Mesendoderm (in vitro differentiated cells): ENCODE measurements at regions not wholly inside any gene's neighbourhood (a gene's known extent, or its start where the extent isn't known, plus 50 kb on each side); places are given as distances from the start of the nearest gene placed in this dataset.

ENCODE experiments used
- DNase-seq: peaks from one replicate; pipeline ENCODE4 v3.0.0; 2013
- H2AK5ac ChIP-seq: 2 replicates; pipeline ENCODE4 v1.6.1; 2013; ENCODE audit warnings: low read length, inconsistent platforms
- H2BK120ac ChIP-seq: 2 replicates; pipeline ENCODE4 v1.6.1; 2013; ENCODE audit warnings: low read depth, mild to moderate bottlenecking, low read length, moderate library complexity, mixed read lengths
- H2BK15ac ChIP-seq: replicated peaks from 2 replicates; pipeline ENCODE4 v1.6.1; 2013; ENCODE audit warnings: low read depth, mild to moderate bottlenecking, moderate library complexity
- H2BK5ac ChIP-seq: 2 replicates; pipeline ENCODE4 v1.6.1; 2013; ENCODE audit warnings: low read length, inconsistent platforms
- H3K18ac ChIP-seq: 2 replicates; pipeline ENCODE4 v1.6.1; 2013; ENCODE audit warnings: mild to moderate bottlenecking, low read length, mixed read lengths
- H3K23ac ChIP-seq: one replicate; pipeline ENCODE4 v1.6.1; 2013; ENCODE audit warnings: low read length
- H3K27ac ChIP-seq: 2 replicates; pipeline ENCODE4 v1.5.1; 2013; ENCODE audit warnings: low read depth, mild to moderate bottlenecking, inconsistent platforms, low read length, moderate library complexity
- H3K27me3 ChIP-seq: 2 replicates; pipeline ENCODE4 v1.6.1; 2013; ENCODE audit warnings: low read length, control low read depth, mild to moderate bottlenecking, inconsistent platforms; ENCODE audit not compliant: insufficient read depth, poor library complexity
- H3K36me3 ChIP-seq: 2 replicates; pipeline ENCODE4 v1.6.1; 2013; ENCODE audit warnings: low read length, inconsistent platforms; ENCODE audit not compliant: control insufficient read depth, insufficient read depth
- H3K4ac ChIP-seq: one replicate; pipeline ENCODE4 v1.6.1; 2013; ENCODE audit warnings: low read depth, mild to moderate bottlenecking, low read length, moderate library complexity
- H3K4me1 ChIP-seq: 2 replicates; pipeline ENCODE4 v1.6.1; 2013; ENCODE audit warnings: low read depth, low read length, inconsistent platforms; ENCODE audit not compliant: control insufficient read depth
- H3K4me2 ChIP-seq: 2 replicates; pipeline ENCODE4 v1.6.1; 2013; ENCODE audit warnings: low read length
- H3K4me3 ChIP-seq: 2 replicates; pipeline ENCODE4 v1.5.1; 2013; ENCODE audit warnings: mild to moderate bottlenecking, low read length
- H3K56ac ChIP-seq: one replicate; pipeline ENCODE4 v1.6.1; 2013; ENCODE audit warnings: low read length
- H3K79me1 ChIP-seq: 2 replicates; pipeline ENCODE4 v1.6.1; 2013; ENCODE audit warnings: low read length, inconsistent platforms
- H3K79me2 ChIP-seq: 2 replicates; pipeline ENCODE4 v1.6.1; 2013; ENCODE audit warnings: mild to moderate bottlenecking, low read length; ENCODE audit not compliant: control insufficient read depth, insufficient read depth
- H3K9ac ChIP-seq: 2 replicates; pipeline ENCODE4 v1.6.1; 2013; ENCODE audit warnings: low read length, inconsistent platforms
- H4K5ac ChIP-seq: one replicate; pipeline ENCODE4 v1.6.1; 2013; ENCODE audit warnings: low read length
- H4K8ac ChIP-seq: one replicate; pipeline ENCODE4 v1.6.1; 2013; ENCODE audit warnings: low read depth, mild to moderate bottlenecking, control low read depth, low read length, moderate library complexity
- WGBS: extraction: QIAGEN DNeasy Blood & Tissue Kit; methylation state at CpG from one replicate; pipeline ENCODE4 v1.1.7; 2013; ENCODE audit warnings: low lambda C conversion rate, missing lambda C conversion rate; ENCODE audit not compliant: insufficient coverage; ENCODE audit errors: extremely low coverage; 5-methylcytosine and 5-hydroxymethylcytosine counted together

- H3K9ac ChIP-seq: no peak overlapping the region
- no peak overlapping the region for H3K4ac ChIP-seq
- no peaks in the 10 kb centered on the region for H3K4me1 ChIP-seq
- H4K5ac ChIP-seq: no peak overlapping the region
- H2BK15ac ChIP-seq: no peak overlapping the region
- H3K4me2 ChIP-seq: no peak overlapping the region
- H3K23ac ChIP-seq: no peak overlapping the region
- DNase-seq: no peak
- H4K8ac ChIP-seq: no peak overlapping the region
- H3K27me3 ChIP-seq: no peaks in the 10 kb centered on the region
- H2BK120ac ChIP-seq: no peak overlapping the region
- H2AK5ac ChIP-seq: no peak overlapping the region
- H3K18ac ChIP-seq: no peak overlapping the region
- H3K36me3 ChIP-seq: no peaks in the 10 kb centered on the region
- no peak overlapping the region for H3K56ac ChIP-seq
- no peaks in the 10 kb centered on the region for H3K79me2 ChIP-seq
- no peak overlapping the region for H2BK5ac ChIP-seq
- H3K27ac ChIP-seq: no peak overlapping the region
- H3K79me1 ChIP-seq: no peaks in the 10 kb centered on the region
- no CpG with 5 or more reads among the region's 1 CpG for WGBS
- H3K4me3 ChIP-seq: no peak overlapping the region
Observed at GRCh38 chr5:82489683-82490082, 211.5 kb upstream of the RPS23 start.

- H3K56ac ChIP-seq: no peak overlapping the region
- no peak overlapping the region for H3K9ac ChIP-seq
- H3K27ac ChIP-seq: no peak overlapping the region
- no peaks in the 10 kb centered on the region for H3K79me2 ChIP-seq
- H2BK5ac ChIP-seq: no peak overlapping the region
- no peak overlapping the region for H4K8ac ChIP-seq
- DNase-seq: no peak
- no peak overlapping the region for H2AK5ac ChIP-seq
- no peak overlapping the region for H2BK120ac ChIP-seq
- no peaks in the 10 kb centered on the region for H3K4me1 ChIP-seq
- no peak overlapping the region for H3K4ac ChIP-seq
- no peaks in the 10 kb centered on the region for H3K36me3 ChIP-seq
- H2BK15ac ChIP-seq: no peak overlapping the region
- H4K5ac ChIP-seq: no peak overlapping the region
- no peak overlapping the region for H3K4me3 ChIP-seq
- H3K23ac ChIP-seq: no peak overlapping the region
- no peaks in the 10 kb centered on the region for H3K79me1 ChIP-seq
- 100% methylated on average over 1 of the region's 3 CpGs for WGBS
- H3K18ac ChIP-seq: no peak overlapping the region
- no peaks in the 10 kb centered on the region for H3K27me3 ChIP-seq
- H3K4me2 ChIP-seq: no peak overlapping the region
Observed at GRCh38 chr5:82487131-82487530, 209.0 kb upstream of the RPS23 start.

GRCh38 chr5:82480331-82480730 lies 202.2 kb upstream of the RPS23 start:
- no peak overlapping the region for H2AK5ac ChIP-seq
- H3K79me2 ChIP-seq: no peaks in the 10 kb centered on the region
- no peak overlapping the region for H4K5ac ChIP-seq
- no peak overlapping the region for H3K18ac ChIP-seq
- WGBS: no CpG with 5 or more reads among the region's 4 CpGs
- no peaks in the 10 kb centered on the region for H3K27me3 ChIP-seq
- H3K27ac ChIP-seq: no peak overlapping the region
- no peak overlapping the region for H4K8ac ChIP-seq
- H3K4ac ChIP-seq: no peak overlapping the region
- no peak overlapping the region for H2BK15ac ChIP-seq
- H3K23ac ChIP-seq: no peak overlapping the region
- H3K4me2 ChIP-seq: no peak overlapping the region
- DNase-seq: no peak
- H3K4me3 ChIP-seq: no peak overlapping the region
- H2BK5ac ChIP-seq: no peak overlapping the region
- H3K4me1 ChIP-seq: no peaks in the 10 kb centered on the region
- no peaks in the 10 kb centered on the region for H3K79me1 ChIP-seq
- H3K56ac ChIP-seq: no peak overlapping the region
- no peaks in the 10 kb centered on the region for H3K36me3 ChIP-seq
- no peak overlapping the region for H3K9ac ChIP-seq
- no peak overlapping the region for H2BK120ac ChIP-seq

GRCh38 chr5:82476155-82476554 lies 198.0 kb upstream of the RPS23 start:
- no peak overlapping the region for H3K18ac ChIP-seq
- no peaks in the 10 kb centered on the region for H3K4me1 ChIP-seq
- no peaks in the 10 kb centered on the region for H3K79me1 ChIP-seq
- H3K27me3 ChIP-seq: no peaks in the 10 kb centered on the region
- no peak overlapping the region for H2AK5ac ChIP-seq
- H3K79me2 ChIP-seq: no peaks in the 10 kb centered on the region
- no peak overlapping the region for H3K4me2 ChIP-seq
- H3K4ac ChIP-seq: no peak overlapping the region
- no peaks in the 10 kb centered on the region for H3K36me3 ChIP-seq
- H3K27ac ChIP-seq: no peak overlapping the region
- DNase-seq: no peak
- no peak overlapping the region for H2BK5ac ChIP-seq
- no peak overlapping the region for H4K8ac ChIP-seq
- H2BK15ac ChIP-seq: no peak overlapping the region
- H3K23ac ChIP-seq: no peak overlapping the region
- H3K9ac ChIP-seq: no peak overlapping the region
- no peak overlapping the region for H3K4me3 ChIP-seq
- no peak overlapping the region for H3K56ac ChIP-seq
- H2BK120ac ChIP-seq: no peak overlapping the region
- no peak overlapping the region for H4K5ac ChIP-seq
- WGBS: no CpG with 5 or more reads among the region's 1 CpG

- Histone ChIP-seq H4K5ac (no peak overlapping the region), H2BK120ac (no peak overlapping the region), H3K4me2 (no peak overlapping the region), H3K36me3 (no peaks in the 10 kb centered on the region), H3K4me3 (no peak overlapping the region), H3K4ac (no peak overlapping the region), H3K56ac (no peak overlapping the region), H4K8ac (no peak overlapping the region), H3K27me3 (no peaks in the 10 kb centered on the region), H3K9ac (no peak overlapping the region), H3K18ac (no peak overlapping the region), H2AK5ac (no peak overlapping the region), H2BK5ac (no peak overlapping the region), H3K79me2 (no peaks in the 10 kb centered on the region), H3K4me1 (no peaks in the 10 kb centered on the region), H3K79me1 (no peaks in the 10 kb centered on the region), H3K23ac (no peak overlapping the region), H3K27ac (no peak overlapping the region), H2BK15ac (no peak overlapping the region)
- no peak for DNase-seq
Observed at GRCh38 chr5:82473262-82473661, 195.1 kb upstream of the RPS23 start.

GRCh38 chr5:82470185-82470994 lies 192.2 kb upstream of the RPS23 start:
- Histone ChIP-seq H3K56ac (no peak overlapping the region), H3K79me2 (no peaks in the 10 kb centered on the region), H4K5ac (no peak overlapping the region), H3K23ac (no peak overlapping the region), H3K27ac (no peak overlapping the region), H3K36me3 (no peaks in the 10 kb centered on the region), H3K79me1 (no peaks in the 10 kb centered on the region), H3K9ac (no peak overlapping the region), H3K27me3 (no peaks in the 10 kb centered on the region), H2BK15ac (no peak overlapping the region), H3K4me3 (no peak overlapping the region), H2BK5ac (no peak overlapping the region), H3K18ac (no peak overlapping the region), H3K4ac (no peak overlapping the region), H2AK5ac (no peak overlapping the region), H3K4me2 (no peak overlapping the region), H2BK120ac (no peak overlapping the region), H3K4me1 (no peaks in the 10 kb centered on the region), H4K8ac (no peak overlapping the region)
- DNase-seq: no peak
- WGBS: no CpG with 5 or more reads among the region's 6 CpGs
